ENCODE measurements at regions not wholly inside any gene's neighbourhood (a gene's known extent, or its start where the extent isn't known, plus 50 kb on each side); places are given as distances from the start of the nearest gene placed in this dataset.

- no peaks in the 10 kb centered on the region for H4K20me1 ChIP-seq (ENCODE audit: control insufficient read depth, extremely low read depth, insufficient read depth, low read length)
- no peaks in the 10 kb centered on the region for H3K36me3 ChIP-seq (ENCODE audit: control insufficient read depth, insufficient read depth, low read length)
- TF ChIP-seq EZH2 (IDR thresholded peaks at IDR 0.05; ENCODE audit: low read length, missing control alignments) (no peak), CTCF (conservative IDR thresholded peaks at IDR 0.05 in 1 of 2, IDR thresholded peaks at IDR 0.05 in 1 of 2; ENCODE audit: low read depth in 1 of 2, low read length in 2 of 2) (no peak)
- no peaks in the 10 kb centered on the region for H3K27me3 ChIP-seq (ENCODE audit: control insufficient read depth, insufficient read depth, low read length)
- H3K4me3 ChIP-seq (replicated peaks in 1 of 4; ENCODE audit: control extremely low read depth in 1 of 4, insufficient read depth in 1 of 4, low read depth in 3 of 4, low read length in 4 of 4), result no peak overlapping the region
- H3K79me2 ChIP-seq (ENCODE audit: control insufficient read depth, insufficient read depth, low read length), result no peaks in the 10 kb centered on the region
- H3K4me1 ChIP-seq (ENCODE audit: control insufficient read depth, extremely low read depth, insufficient read depth, low read length), result no peaks in the 10 kb centered on the region
- H2AFZ ChIP-seq (ENCODE audit: low read length), result no peak overlapping the region
- no peak for DNase-seq (ENCODE audit: low read depth in 2 of 2)
- no peak overlapping the region for H3K27ac ChIP-seq (ENCODE audit: insufficient read depth, low read length)
- H3K9ac ChIP-seq (ENCODE audit: insufficient read depth, low read length), result no peak overlapping the region
- H3K4me2 ChIP-seq (ENCODE audit: extremely low read depth, insufficient read depth, low read length), result no peak overlapping the region
- no peaks in the 10 kb centered on the region for H3K9me3 ChIP-seq (ENCODE audit: control insufficient read depth, insufficient read depth, low read depth, low read length)
These were observed 259.1 kb upstream of the RAB6C start for GRCh38 chr2:129720360-129720759.

GRCh38 chr2:129720761-129721160 is 258.7 kb upstream of the RAB6C start:
- TF ChIP-seq CTCF (conservative IDR thresholded peaks at IDR 0.05 in 1 of 2, IDR thresholded peaks at IDR 0.05 in 1 of 2; ENCODE audit: low read depth in 1 of 2, low read length in 2 of 2) (no peak), EZH2 (IDR thresholded peaks at IDR 0.05; ENCODE audit: low read length, missing control alignments) (no peak)
- no peak for DNase-seq (ENCODE audit: low read depth in 2 of 2)
- no peak overlapping the region for H3K4me3 ChIP-seq (replicated peaks in 1 of 4; ENCODE audit: control extremely low read depth in 1 of 4, insufficient read depth in 1 of 4, low read depth in 3 of 4, low read length in 4 of 4)
- no peaks in the 10 kb centered on the region for H3K79me2 ChIP-seq (ENCODE audit: control insufficient read depth, insufficient read depth, low read length)
- H3K36me3 ChIP-seq (ENCODE audit: control insufficient read depth, insufficient read depth, low read length), result no peaks in the 10 kb centered on the region
- H3K4me1 ChIP-seq (ENCODE audit: control insufficient read depth, extremely low read depth, insufficient read depth, low read length), result no peaks in the 10 kb centered on the region
- H4K20me1 ChIP-seq (ENCODE audit: control insufficient read depth, extremely low read depth, insufficient read depth, low read length), result no peaks in the 10 kb centered on the region
- H3K27ac ChIP-seq (ENCODE audit: insufficient read depth, low read length), result no peak overlapping the region
- no peaks in the 10 kb centered on the region for H3K27me3 ChIP-seq (ENCODE audit: control insufficient read depth, insufficient read depth, low read length)
- H3K9ac ChIP-seq (ENCODE audit: insufficient read depth, low read length), result no peak overlapping the region
- no peak overlapping the region for H3K4me2 ChIP-seq (ENCODE audit: extremely low read depth, insufficient read depth, low read length)
- no peaks in the 10 kb centered on the region for H3K9me3 ChIP-seq (ENCODE audit: control insufficient read depth, insufficient read depth, low read depth, low read length)
- no peak overlapping the region for H2AFZ ChIP-seq (ENCODE audit: low read length)

GRCh38 chr2:129721236-129721635 is 258.2 kb upstream of the RAB6C start:
- no peaks in the 10 kb centered on the region for H3K79me2 ChIP-seq (ENCODE audit: control insufficient read depth, insufficient read depth, low read length)
- H4K20me1 ChIP-seq (ENCODE audit: control insufficient read depth, extremely low read depth, insufficient read depth, low read length), result no peaks in the 10 kb centered on the region
- H2AFZ ChIP-seq (ENCODE audit: low read length), result no peak overlapping the region
- no peaks in the 10 kb centered on the region for H3K4me1 ChIP-seq (ENCODE audit: control insufficient read depth, extremely low read depth, insufficient read depth, low read length)
- no peaks in the 10 kb centered on the region for H3K9me3 ChIP-seq (ENCODE audit: control insufficient read depth, insufficient read depth, low read depth, low read length)
- no peak for TF ChIP-seq CTCF (conservative IDR thresholded peaks at IDR 0.05 in 1 of 2, IDR thresholded peaks at IDR 0.05 in 1 of 2; ENCODE audit: low read depth in 1 of 2, low read length in 2 of 2)
- TF ChIP-seq EZH2 (IDR thresholded peaks at IDR 0.05; ENCODE audit: low read length, missing control alignments), result no peak
- no peak overlapping the region for H3K27ac ChIP-seq (ENCODE audit: insufficient read depth, low read length)
- no peak for DNase-seq (ENCODE audit: low read depth in 2 of 2)
- H3K4me3 ChIP-seq (replicated peaks in 1 of 4; ENCODE audit: control extremely low read depth in 1 of 4, insufficient read depth in 1 of 4, low read depth in 3 of 4, low read length in 4 of 4), result no peak overlapping the region
- H3K9ac ChIP-seq (ENCODE audit: insufficient read depth, low read length), result no peak overlapping the region
- H3K27me3 ChIP-seq (ENCODE audit: control insufficient read depth, insufficient read depth, low read length), result no peaks in the 10 kb centered on the region
- H3K36me3 ChIP-seq (ENCODE audit: control insufficient read depth, insufficient read depth, low read length), result no peaks in the 10 kb centered on the region
- H3K4me2 ChIP-seq (ENCODE audit: extremely low read depth, insufficient read depth, low read length), result no peak overlapping the region
